Tibial nerve (tissue), 4 donors: ENCODE measurements at regions not wholly inside any gene's neighbourhood (a gene's known extent, or its start where the extent isn't known, plus 50 kb on each side); places are given as distances from the start of the nearest gene placed in this dataset.

Experiments
- DNase-seq, 2 donors: peaks; one replicate each; pipeline ENCODE4 v3.0.0-alpha.2; 2019; ENCODE audit warnings: low spot score in 2 of 2
- H3K27ac ChIP-seq, 4 donors: fragments of 200-600 bp; sonication (generic) in 3 of 4; one replicate each; pipeline ENCODE4 v1.5.1; 2017 to 2019; ENCODE audit warnings: mild to moderate bottlenecking in 1 of 4
- H3K27me3 ChIP-seq, 2 donors: fragments of 200-600 bp; sonication (generic) in 1 of 2; one replicate each; pipeline versions ENCODE4 v1.5.1 to v1.6.0; 2017 to 2019
- H3K36me3 ChIP-seq, 3 donors: fragments of 200-600 bp; sonication (generic); one replicate each; pipeline ENCODE4 v1.5.1; 2018 to 2019
- H3K4me1 ChIP-seq, 4 donors: fragments of 200-600 bp; sonication (generic) in 3 of 4; one replicate each; pipeline ENCODE4 v1.5.1; 2017 to 2019
- H3K4me3 ChIP-seq, 4 donors: fragments of 200-600 bp; sonication (generic) in 3 of 4; one replicate each; pipeline ENCODE4 v1.5.1; 2017 to 2019; ENCODE audit warnings: mild to moderate bottlenecking in 1 of 4, moderate library complexity in 1 of 4
- H3K9me3 ChIP-seq, 4 donors: fragments of 200-600 bp; sonication (generic) in 3 of 4; one replicate each; pipeline ENCODE4 v1.5.1; 2017 to 2019
- EP300 ChIP-seq, 2 donors: sonication (generic); formaldehyde crosslinking; IDR thresholded peaks; one replicate each; pipeline ENCODE4 v1.6.1; 2017; ENCODE audit warnings: antibody characterized with exemption in 2 of 2, mild to moderate bottlenecking in 1 of 2
- POLR2A ChIP-seq, 2 donors: fragments of 450-650 bp; IDR thresholded peaks; one replicate each; pipeline ENCODE4 v1.6.1; 2017; ENCODE audit warnings: antibody characterized with exemption in 2 of 2, mild to moderate bottlenecking in 2 of 2, moderate library complexity in 2 of 2
- WGBS, 2 donors: methylation state at CpG; one replicate each; pipeline ENCODE4 v1.1.5; 2018; 5-methylcytosine and 5-hydroxymethylcytosine counted together
- TF ChIP-seq, protein P1 (sequence below), 5 experiments: fragments of 200-600 bp in 3 of 5; fragments of 450-650 bp in 2 of 5; sonication (generic) in 3 of 5; IDR thresholded peaks; one replicate each; pipeline ENCODE4 v1.5.1; 2016 to 2019; ENCODE audit warnings: antibody characterized with exemption in 5 of 5, mild to moderate bottlenecking in 3 of 5, moderate library complexity in 2 of 5

DNA sequence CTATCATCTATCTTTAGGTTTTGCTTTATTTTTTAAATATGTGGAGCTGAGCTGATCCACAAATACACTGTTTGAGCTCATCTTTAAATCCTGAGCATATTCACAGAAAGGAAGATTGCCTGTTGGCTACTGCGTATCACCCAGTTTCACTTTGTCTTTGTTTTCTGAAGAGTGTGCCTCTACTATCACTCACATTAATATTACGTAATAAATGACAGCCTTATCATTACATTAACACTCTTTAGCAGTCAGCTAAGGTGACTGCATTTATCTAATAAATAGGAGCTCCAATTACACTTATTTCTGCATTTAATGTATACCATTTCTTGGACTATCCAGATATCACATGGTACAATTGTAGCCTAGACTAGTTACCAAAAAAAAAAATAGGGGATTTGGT is 511.7 kb downstream of the NR2F1-AS1 start:
- Histone ChIP-seq H3K4me1 (no peaks in the 10 kb centered on the region), H3K4me3 (no peak overlapping the region), H3K27ac (no peak overlapping the region), H3K36me3 (no peaks in the 10 kb centered on the region), H3K27me3 (no peaks in the 10 kb centered on the region), H3K9me3 (no peaks in the 10 kb centered on the region)
- DNase-seq: no peak
- 75 to 84% methylated on average over 2 of the region's 2 CpGs for WGBS, 2 donors
- no peak for TF ChIP-seq POLR2A (IDR thresholded peaks at IDR 0.05)
- TF ChIP-seq EP300 (IDR thresholded peaks at IDR 0.05): no peak
- TF ChIP-seq, protein P1, sequence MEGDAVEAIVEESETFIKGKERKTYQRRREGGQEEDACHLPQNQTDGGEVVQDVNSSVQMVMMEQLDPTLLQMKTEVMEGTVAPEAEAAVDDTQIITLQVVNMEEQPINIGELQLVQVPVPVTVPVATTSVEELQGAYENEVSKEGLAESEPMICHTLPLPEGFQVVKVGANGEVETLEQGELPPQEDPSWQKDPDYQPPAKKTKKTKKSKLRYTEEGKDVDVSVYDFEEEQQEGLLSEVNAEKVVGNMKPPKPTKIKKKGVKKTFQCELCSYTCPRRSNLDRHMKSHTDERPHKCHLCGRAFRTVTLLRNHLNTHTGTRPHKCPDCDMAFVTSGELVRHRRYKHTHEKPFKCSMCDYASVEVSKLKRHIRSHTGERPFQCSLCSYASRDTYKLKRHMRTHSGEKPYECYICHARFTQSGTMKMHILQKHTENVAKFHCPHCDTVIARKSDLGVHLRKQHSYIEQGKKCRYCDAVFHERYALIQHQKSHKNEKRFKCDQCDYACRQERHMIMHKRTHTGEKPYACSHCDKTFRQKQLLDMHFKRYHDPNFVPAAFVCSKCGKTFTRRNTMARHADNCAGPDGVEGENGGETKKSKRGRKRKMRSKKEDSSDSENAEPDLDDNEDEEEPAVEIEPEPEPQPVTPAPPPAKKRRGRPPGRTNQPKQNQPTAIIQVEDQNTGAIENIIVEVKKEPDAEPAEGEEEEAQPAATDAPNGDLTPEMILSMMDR (IDR thresholded peaks at IDR 0.05): no peak

DNA sequence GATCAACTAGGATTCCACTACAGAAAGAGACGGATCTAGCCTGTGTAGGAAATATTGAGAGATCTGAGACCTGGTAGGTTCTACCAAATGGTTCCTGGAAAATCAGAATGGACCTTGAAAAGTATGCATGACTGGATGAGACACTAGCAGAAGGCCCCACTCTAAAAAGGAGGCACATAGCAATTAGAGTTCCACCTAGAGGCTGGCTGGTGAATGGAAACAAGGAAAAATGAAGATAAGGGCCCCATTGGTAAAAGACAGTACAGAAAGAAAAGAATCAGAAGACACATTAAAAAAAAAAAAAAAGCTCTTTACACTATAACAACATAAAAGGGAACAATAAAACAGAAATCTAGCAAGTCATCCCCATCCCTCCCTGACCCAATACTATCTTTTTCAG is 518.5 kb downstream of the NR2F1-AS1 start:
- H3K36me3 ChIP-seq: no peaks in the 10 kb centered on the region

DNA sequence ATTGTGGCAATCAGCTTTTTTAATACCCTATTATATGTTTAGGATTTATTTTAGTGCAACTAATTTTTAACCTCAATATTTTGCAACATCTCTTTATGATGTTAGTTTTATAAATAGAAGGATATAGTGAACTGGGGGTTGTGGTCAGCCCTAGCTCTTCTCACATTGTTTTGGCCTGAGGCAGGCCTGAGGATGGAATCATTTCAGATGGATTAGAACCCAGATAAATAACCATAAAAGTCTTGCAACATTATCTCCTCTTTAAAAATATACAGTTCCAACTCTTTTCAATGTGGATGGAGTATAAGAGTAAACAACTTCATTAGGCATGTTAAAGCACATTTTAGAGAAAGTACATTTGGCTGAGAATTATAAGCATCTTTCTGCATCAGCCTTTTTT is 522.7 kb downstream of the NR2F1-AS1 start:
- Histone ChIP-seq H3K27ac (no peak overlapping the region), H3K4me3 (no peak overlapping the region), H3K9me3 (no peaks in the 10 kb centered on the region), H3K36me3 (no peaks in the 10 kb centered on the region), H3K4me1 (peaks cover 0 to 5% (median 0%) of the 10 kb centered on the region in 4 donors), H3K27me3 (no peaks in the 10 kb centered on the region)
- no peak for TF ChIP-seq EP300 (IDR thresholded peaks at IDR 0.05)
- TF ChIP-seq POLR2A (IDR thresholded peaks at IDR 0.05): no peak
- TF ChIP-seq, protein P1 (IDR thresholded peaks at IDR 0.05): no peak
- no peak for DNase-seq

More for the DNA sequence above, 518.5 kb downstream of the NR2F1-AS1 start:
- Histone ChIP-seq H3K4me1 (peaks cover 0 to 5% (median 0%) of the 10 kb centered on the region in 4 donors), H3K27me3 (no peaks in the 10 kb centered on the region), H3K9me3 (no peaks in the 10 kb centered on the region), H3K4me3 (no peak overlapping the region), H3K27ac (no peak overlapping the region)
- 97 to 100% methylated on average over 1 of the region's 1 CpG for WGBS, 2 donors
- no peak for TF ChIP-seq POLR2A (IDR thresholded peaks at IDR 0.05)
- DNase-seq: no peak

DNA sequence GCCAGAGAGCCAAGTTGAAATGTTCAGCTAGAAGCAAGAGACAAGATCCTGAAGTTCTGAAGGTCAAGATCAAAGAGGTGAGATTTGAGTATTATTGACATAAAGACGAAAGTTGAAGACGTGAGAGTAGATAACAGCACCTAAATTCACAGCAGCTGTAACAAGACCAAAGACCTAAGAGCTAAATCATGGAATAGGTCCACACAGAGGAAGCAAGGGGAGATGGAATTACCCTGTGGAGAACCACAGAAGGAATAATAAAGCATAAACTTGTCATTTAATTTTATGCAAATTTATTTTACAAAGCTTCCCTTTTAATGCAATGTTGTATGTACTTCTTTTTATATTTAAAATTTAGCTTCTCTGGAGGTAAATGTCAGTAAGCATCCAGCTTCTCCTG is 523.7 kb downstream of the NR2F1-AS1 start:
- WGBS, 2 donors: 85 to 89% methylated on average over 2 of the region's 2 CpGs

DNA sequence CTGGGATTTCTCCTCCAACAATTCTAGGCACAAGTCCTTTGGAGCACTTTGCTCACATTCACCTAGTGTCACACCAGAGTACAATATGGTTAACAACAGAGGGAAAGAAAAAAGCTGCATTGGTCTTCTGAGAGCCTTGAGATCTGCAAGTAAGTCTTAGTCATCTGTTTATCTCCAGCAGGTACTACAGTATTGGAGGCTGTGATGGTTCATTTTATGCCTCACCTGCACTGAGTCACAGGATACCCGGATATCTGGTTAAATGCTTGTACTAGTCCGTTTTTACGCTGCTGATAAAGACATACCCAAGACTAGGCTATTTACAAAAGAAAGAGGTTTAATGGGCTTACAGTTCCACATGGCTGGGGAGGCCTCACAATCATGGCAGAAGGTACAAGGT is 525.0 kb downstream of the NR2F1-AS1 start:
- Histone ChIP-seq H3K36me3 (no peaks in the 10 kb centered on the region), H3K27ac (no peak overlapping the region), H3K9me3 (no peaks in the 10 kb centered on the region), H3K27me3 (no peaks in the 10 kb centered on the region), H3K4me1 (peaks cover 0 to 5% (median 0%) of the 10 kb centered on the region in 4 donors), H3K4me3 (no peak overlapping the region)
- TF ChIP-seq EP300 (IDR thresholded peaks at IDR 0.05) (no peak), POLR2A (IDR thresholded peaks at IDR 0.05) (no peak)
- TF ChIP-seq, protein P1 (IDR thresholded peaks at IDR 0.05): no peak
- no peak for DNase-seq
- 97% methylated on average over 3 of the region's 3 CpGs for WGBS, 2 donors

More for the DNA sequence above, 523.7 kb downstream of the NR2F1-AS1 start:
- no peaks in the 10 kb centered on the region for H3K27me3 ChIP-seq
- H3K4me3 ChIP-seq: no peak overlapping the region
- DNase-seq: no peak
- H3K9me3 ChIP-seq: no peaks in the 10 kb centered on the region
- H3K27ac ChIP-seq: no peak overlapping the region
- no peak for TF ChIP-seq POLR2A (IDR thresholded peaks at IDR 0.05)
- no peak for TF ChIP-seq EP300 (IDR thresholded peaks at IDR 0.05)
- TF ChIP-seq, protein P1 (IDR thresholded peaks at IDR 0.05): no peak
- H3K36me3 ChIP-seq: no peaks in the 10 kb centered on the region
- peaks cover 0 to 5% (median 0%) of the 10 kb centered on the region in 4 donors for H3K4me1 ChIP-seq

DNA sequence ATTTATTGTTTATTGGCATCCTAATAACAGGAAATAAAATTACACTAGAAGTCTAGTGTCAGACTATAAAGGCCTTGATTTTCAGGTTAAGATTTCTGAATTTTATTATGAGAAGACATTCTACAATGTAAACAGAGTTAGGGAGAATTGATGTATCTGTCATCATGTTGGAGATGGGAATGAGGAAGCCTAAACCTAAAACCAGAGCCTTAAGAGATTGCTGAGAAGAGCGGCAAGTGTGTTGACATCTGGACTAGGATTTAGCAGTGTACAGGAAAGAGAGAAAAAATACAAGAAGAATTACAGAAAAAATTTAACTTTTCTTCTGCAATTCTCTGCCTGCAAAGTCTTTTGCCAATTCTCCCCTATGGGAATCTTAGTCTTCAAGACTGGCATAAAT is 525.5 kb downstream of the NR2F1-AS1 start:
- TF ChIP-seq, protein P1 (IDR thresholded peaks at IDR 0.05): no peak
- TF ChIP-seq POLR2A (IDR thresholded peaks at IDR 0.05): no peak
- TF ChIP-seq EP300 (IDR thresholded peaks at IDR 0.05): no peak
- WGBS, 2 donors: 94 to 98% methylated on average over 1 of the region's 1 CpG
- H3K36me3 ChIP-seq: no peaks in the 10 kb centered on the region

More for the DNA sequence above, 525.5 kb downstream of the NR2F1-AS1 start:
- H3K9me3 ChIP-seq: no peaks in the 10 kb centered on the region
- no peaks in the 10 kb centered on the region for H3K27me3 ChIP-seq
- H3K27ac ChIP-seq: no peak overlapping the region
- H3K4me1 ChIP-seq: peaks cover 0 to 5% (median 0%) of the 10 kb centered on the region in 4 donors
- DNase-seq: no peak
- H3K4me3 ChIP-seq: no peak overlapping the region
